Brain microvascular endothelial cell (primary cell): ENCODE measurements at regions not wholly inside any gene's neighbourhood (a gene's known extent, or its start where the extent isn't known, plus 50 kb on each side); places are given as distances from the start of the nearest gene placed in this dataset.
"Not testable (repeated sequence)": the region's sequence is repeated elsewhere in the genome, so short reads cannot be mapped to it uniquely, and the experiment has no call there.

ENCODE experiments used
- DNase-seq: peaks from one replicate; pipeline ENCODE4 v3.0.0-alpha.2; 2020
- H3K27ac ChIP-seq: fragments of 250-450 bp; sonication (Bioruptor Pico); 2 replicates; pipeline ENCODE4 v1.5.1; 2020; ENCODE audit warnings: mild to moderate bottlenecking, moderate library complexity
- H3K27me3 ChIP-seq: fragments of 250-450 bp; sonication (Bioruptor Pico); replicated peaks from 2 replicates; pipeline ENCODE4 v1.5.1; 2020; ENCODE audit warnings: mild to moderate bottlenecking
- H3K36me3 ChIP-seq: fragments of 250-450 bp; sonication (Bioruptor Pico); replicated peaks from 2 replicates; pipeline ENCODE4 v1.5.1; 2020; ENCODE audit warnings: mild to moderate bottlenecking
- H3K4me3 ChIP-seq: 2 replicates; pipeline ENCODE4 v1.5.1; 2011; ENCODE audit warnings: low read depth, mild to moderate bottlenecking, control low read depth, low read length, moderate library complexity
- CTCF ChIP-seq: IDR thresholded peaks from 2 replicates; pipeline ENCODE4 v1.5.1; 2011; ENCODE audit warnings: low read depth, mild to moderate bottlenecking, moderate library complexity, low read length, control low read depth, inconsistent platforms; ENCODE audit errors: missing control alignments
- in situ Hi-C: cut with HindIII; loops from 2 replicates; pipeline ENCODE4 v1.10.0; 2017; ENCODE audit warnings: low sequenced_read_pairs, low pct_ligation_motif_present

- TF ChIP-seq CTCF, result no peak
- Histone ChIP-seq H3K36me3 (no peaks in the 10 kb centered on the region), H3K27ac (no peak overlapping the region), H3K4me3 (no peak overlapping the region), H3K27me3 (no peaks in the 10 kb centered on the region)
- no peak for DNase-seq
- in situ Hi-C loops, result no loop called here
These were observed 478.5 kb upstream of the PCDH10 start for GRCh38 chr4:132670557-132670956.

DNA sequence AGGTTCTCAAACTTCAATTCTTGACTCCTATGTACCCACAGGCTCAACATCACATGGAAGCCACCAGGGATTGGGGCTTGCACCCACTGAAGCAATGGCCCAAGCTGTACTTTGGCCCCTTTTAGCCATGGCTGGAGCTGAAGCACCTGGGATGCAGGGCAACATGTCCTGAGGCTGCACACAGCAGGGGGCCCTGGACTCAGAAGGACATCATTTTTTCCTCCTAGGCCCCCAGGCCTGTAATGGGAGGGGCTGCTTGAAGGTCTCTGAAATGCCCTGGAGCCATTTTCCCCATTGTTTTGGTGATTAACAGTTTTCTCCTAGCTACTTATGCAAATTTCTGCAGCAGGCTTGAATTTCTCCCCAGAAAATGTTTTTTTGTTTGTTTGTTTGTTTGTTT is 465.1 kb upstream of the PCDH10 start:
- in situ Hi-C loops, result no loop called here

DNA sequence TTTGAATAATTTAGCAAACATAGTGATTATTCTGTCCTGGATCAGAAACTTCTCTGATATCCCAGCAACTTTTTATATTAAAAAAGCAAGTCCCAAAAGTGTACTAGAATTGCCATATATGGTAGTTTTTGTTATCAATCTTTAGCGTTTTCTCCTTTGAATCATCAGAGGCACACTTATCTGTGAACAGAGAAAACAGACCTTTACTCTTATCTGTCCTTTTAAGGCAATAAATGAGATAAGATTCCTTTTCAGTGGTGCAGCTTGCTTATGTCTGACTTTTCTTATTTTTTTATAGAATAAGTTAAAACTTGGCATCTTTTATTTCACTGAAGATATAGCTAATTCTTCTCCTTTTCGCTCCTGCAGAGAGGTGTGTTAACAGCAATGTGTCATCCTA is 458.1 kb upstream of the PCDH10 start:
- TF ChIP-seq CTCF, result no peak
- H3K36me3 ChIP-seq, result no peaks in the 10 kb centered on the region
- in situ Hi-C loops, result no loop called here
- DNase-seq, result no peak
- no peak overlapping the region for H3K4me3 ChIP-seq
- no peak overlapping the region for H3K27ac ChIP-seq
- H3K27me3 ChIP-seq, result no peaks in the 10 kb centered on the region

More for the DNA sequence above, 465.1 kb upstream of the PCDH10 start:
- no peak for DNase-seq
- TF ChIP-seq CTCF, result no peak
- Histone ChIP-seq H3K36me3 (no peaks in the 10 kb centered on the region), H3K27me3 (no peaks in the 10 kb centered on the region), H3K4me3 (no peak overlapping the region), H3K27ac (no peak overlapping the region)

GRCh38 chr4:132691668-132692067 is 457.4 kb upstream of the PCDH10 start:
- Histone ChIP-seq H3K36me3 (no peaks in the 10 kb centered on the region), H3K27me3 (no peaks in the 10 kb centered on the region), H3K27ac (no peak overlapping the region), H3K4me3 (no peak overlapping the region)
- no peak for TF ChIP-seq CTCF
- in situ Hi-C loops, result no loop called here
- no peak for DNase-seq

DNA sequence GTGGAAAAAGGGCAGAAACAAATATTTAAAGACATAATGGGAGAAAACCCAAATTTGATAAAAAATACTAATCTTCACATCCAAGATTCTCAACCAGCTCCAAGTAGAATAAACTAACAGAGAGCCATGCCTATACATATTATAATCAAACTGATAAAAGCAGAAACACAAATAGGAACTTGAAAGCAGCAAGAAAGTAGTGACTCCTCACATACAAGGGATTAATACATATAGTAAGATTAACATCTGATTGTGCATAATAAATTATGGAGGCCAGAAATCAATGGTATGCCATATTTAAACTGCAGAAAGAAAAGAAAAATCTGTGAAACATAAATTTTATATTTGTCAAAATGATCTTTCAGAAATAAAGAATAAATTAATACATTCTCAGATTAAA is 454.3 kb upstream of the PCDH10 start:
- in situ Hi-C loops, result no loop called here
- Histone ChIP-seq H3K27me3 (no peaks in the 10 kb centered on the region), H3K4me3 (no peak overlapping the region), H3K36me3 (no peaks in the 10 kb centered on the region), H3K27ac (no peak overlapping the region)
- TF ChIP-seq CTCF, result no peak
- DNase-seq, result no peak

DNA sequence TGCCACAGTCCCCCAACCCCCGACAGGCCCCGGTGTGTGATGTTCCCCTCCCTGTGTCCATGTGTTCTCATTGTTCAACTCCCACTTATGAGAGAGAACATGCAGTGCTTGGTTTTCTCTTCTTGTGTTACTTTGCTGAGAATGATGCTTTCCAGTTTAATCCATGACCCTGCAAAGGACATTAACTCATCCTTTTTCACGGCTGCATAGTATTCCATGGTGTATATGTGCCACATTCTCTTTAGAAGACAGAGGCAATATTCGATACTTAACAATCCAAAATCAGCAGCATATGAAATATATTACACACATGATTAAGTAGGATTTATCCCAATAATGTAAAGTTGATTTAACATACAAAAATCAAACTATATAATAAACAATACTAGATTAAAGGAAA is 451.6 kb upstream of the PCDH10 start:
- DNase-seq, H3K27ac ChIP-seq, H3K27me3 ChIP-seq, H3K36me3 ChIP-seq, H3K4me3 ChIP-seq, in situ Hi-C loops: not testable (repeated sequence)

GRCh38 chr4:132707955-132708354 is 441.1 kb upstream of the PCDH10 start:
- no peak for TF ChIP-seq CTCF
- DNase-seq, result no peak
- in situ Hi-C loops, result no loop called here
- no peaks in the 10 kb centered on the region for H3K36me3 ChIP-seq
- no peaks in the 10 kb centered on the region for H3K27me3 ChIP-seq
- no peak overlapping the region for H3K27ac ChIP-seq
- no peak overlapping the region for H3K4me3 ChIP-seq
